Endometrial microvascular endothelial cells (primary cell): ENCODE measurements at regions not wholly inside any gene's neighbourhood (a gene's known extent, or its start where the extent isn't known, plus 50 kb on each side); places are given as distances from the start of the nearest gene placed in this dataset.

Source experiments
- in situ Hi-C: cut with HindIII; loops from 2 replicates; pipeline ENCODE4 v1.10.0; 2017; ENCODE audit warnings: low sequenced_read_pairs, low pct_unique_long_range_greater_than_20kb; ENCODE audit errors: inconsistent ontology term

GRCh38 chr2:187274146-187274545, 173.9 kb downstream of the CALCRL start:
- in situ Hi-C loops = no loop called here

- in situ Hi-C loops = no loop called here
Observed at GRCh38 chr2:187272255-187272654, 175.8 kb downstream of the CALCRL start.

- in situ Hi-C loops = no loop called here
Observed at GRCh38 chr2:187271825-187272224, 176.2 kb downstream of the CALCRL start.

GRCh38 chr2:187266645-187267044, 181.4 kb downstream of the CALCRL start:
- in situ Hi-C loops = no loop called here

- in situ Hi-C loops = no loop called here
Observed at GRCh38 chr2:187266147-187266546, 181.9 kb downstream of the CALCRL start.

- in situ Hi-C loops = no loop called here
Observed at GRCh38 chr2:187264612-187265011, 183.4 kb downstream of the CALCRL start.

- in situ Hi-C loops = no loop called here
Observed at GRCh38 chr2:187263675-187264560, 184.1 kb downstream of the CALCRL start.

- in situ Hi-C loops = no loop called here
Observed at GRCh38 chr2:187261705-187262104, 186.3 kb downstream of the CALCRL start.

GRCh38 chr2:187252063-187252462, 196.0 kb downstream of the CALCRL start:
- in situ Hi-C loops = no loop called here

GRCh38 chr2:187250137-187250536, 197.9 kb downstream of the CALCRL start:
- in situ Hi-C loops = no loop called here

- in situ Hi-C loops = no loop called here
Observed at GRCh38 chr2:187233811-187234210, 214.2 kb downstream of the CALCRL start.

- in situ Hi-C loops = no loop called here
Observed at GRCh38 chr2:187232749-187233148, 215.3 kb downstream of the CALCRL start.

GRCh38 chr2:187230088-187230487, 218.0 kb downstream of the CALCRL start:
- in situ Hi-C loops = no loop called here

- in situ Hi-C loops = no loop called here
Observed at GRCh38 chr2:187228986-187229385, 219.1 kb downstream of the CALCRL start.

- in situ Hi-C loops = no loop called here
Observed at GRCh38 chr2:187224989-187225388, 223.1 kb downstream of the CALCRL start.

GRCh38 chr2:187220071-187220470, 228.0 kb downstream of the CALCRL start:
- in situ Hi-C loops = no loop called here

- in situ Hi-C loops = no loop called here
Observed at GRCh38 chr2:187215532-187216240, 232.4 kb downstream of the CALCRL start.

- in situ Hi-C loops = no loop called here
Observed at GRCh38 chr2:187214306-187214705, 233.7 kb downstream of the CALCRL start.

GRCh38 chr2:187213798-187214197, 234.3 kb downstream of the CALCRL start:
- in situ Hi-C loops = no loop called here

- in situ Hi-C loops = no loop called here
Observed at GRCh38 chr2:187210726-187211125, 237.3 kb downstream of the CALCRL start.
